Stimulated activated naive B cell treated with anti-CD40 and anti-IgM and Interleukin-4, amounts not matched to agents 10 μg/mL and 1 μg/mL and 100 μg/mL, for 72 hours (primary cell): ENCODE measurements at regions not wholly inside any gene's neighbourhood (a gene's known extent, or its start where the extent isn't known, plus 50 kb on each side); places are given as distances from the start of the nearest gene placed in this dataset.
A peak's percentile ranks its signal among the peaks of the same experiment; 100 is the strongest.

ENCODE experiments used
- ATAC-seq, 2 donors: fragments of 150-1000 bp; cut with Tn5 transposase; replicated peaks; 2 replicates each; pipeline ENCODE4 v1.10.0; 2021; ENCODE audit warnings: moderate library complexity in 1 of 2
- DNase-seq: peaks from one replicate; pipeline ENCODE4 v3.0.0; 2021
- H3K27ac Mint-ChIP-seq: one replicate; pipeline ENCODE4 v1.8.0; 2022; ENCODE audit warnings: mild to moderate bottlenecking, mixed read lengths
- H3K27me3 Mint-ChIP-seq, 2 donors: one replicate each; pipeline ENCODE4 v1.8.0; 2022; ENCODE audit warnings: mixed read lengths in 2 of 2
- H3K36me3 Mint-ChIP-seq, 2 donors: one replicate each; pipeline ENCODE4 v1.8.0; 2022; ENCODE audit warnings: mixed read lengths in 2 of 2, mild to moderate bottlenecking in 1 of 2
- H3K4me1 Mint-ChIP-seq, 2 donors: one replicate each; pipeline ENCODE4 v1.8.0; 2022; ENCODE audit warnings: mixed read lengths in 2 of 2, mild to moderate bottlenecking in 1 of 2
- H3K4me3 Mint-ChIP-seq, 2 donors: one replicate each; pipeline ENCODE4 v1.8.0; 2022; ENCODE audit warnings: mild to moderate bottlenecking in 2 of 2, mixed read lengths in 2 of 2, moderate library complexity in 1 of 2
- H3K9me3 Mint-ChIP-seq, 2 donors: one replicate each; pipeline ENCODE4 v1.8.0; 2022; ENCODE audit warnings: mixed read lengths in 2 of 2, mild to moderate bottlenecking in 1 of 2

DNA sequence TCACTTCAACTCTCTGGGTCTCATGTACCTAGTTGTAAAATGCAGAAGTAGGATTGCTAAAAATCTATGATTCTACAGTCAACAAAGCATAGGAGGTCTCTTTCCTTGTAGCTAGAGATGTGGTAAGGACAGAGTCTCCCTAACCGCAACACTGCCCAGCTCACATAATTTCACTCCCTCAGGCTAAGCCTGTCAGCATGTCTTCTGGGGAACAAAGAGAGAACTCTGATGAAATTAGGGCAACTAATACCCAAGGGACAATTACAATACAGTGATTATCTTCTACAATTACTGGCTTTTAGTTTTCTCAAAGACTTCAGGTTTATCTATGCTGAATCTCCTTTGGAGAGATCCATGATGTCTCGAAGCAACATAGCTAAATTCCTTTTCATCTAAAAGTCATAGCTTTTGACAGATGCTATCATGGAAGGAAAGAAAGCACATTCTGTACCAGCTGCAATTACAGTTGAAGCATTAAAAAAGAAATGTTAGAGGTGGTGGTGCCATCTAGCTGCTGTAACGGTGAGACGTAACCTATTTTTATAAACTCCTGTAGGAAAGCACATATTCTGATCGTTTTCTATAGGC, 141.1 kb upstream of the TARS1 start:
- ATAC-seq: peak; percentile 61 to 64

DNA sequence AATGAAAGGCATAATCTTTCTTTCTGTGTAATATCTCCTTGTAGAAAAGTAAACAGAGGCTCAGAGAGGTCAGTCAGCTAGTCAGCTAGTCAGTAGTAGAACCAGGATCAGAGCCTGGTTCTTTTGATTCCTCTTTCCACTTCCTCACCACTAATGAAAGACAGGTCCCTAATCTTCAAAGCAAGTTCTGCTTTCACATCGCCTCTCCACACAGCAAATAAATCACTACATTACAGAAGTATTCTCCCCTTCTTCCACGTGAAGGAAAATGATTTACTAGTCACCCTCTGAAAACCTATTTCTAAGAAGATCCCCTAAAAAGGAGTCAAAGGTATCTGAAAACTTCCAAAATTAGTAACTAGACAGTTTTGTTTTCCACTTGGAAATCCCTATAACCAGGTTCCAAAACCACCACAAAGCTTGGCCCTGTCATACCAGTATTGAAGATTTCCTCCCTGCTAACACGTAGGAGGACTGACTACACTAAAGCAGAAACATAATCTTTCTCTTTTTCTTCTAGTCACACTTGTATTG, 140.5 kb upstream of the TARS1 start:
- Mint-ChIP-seq H3K36me3 (no peaks in the 10 kb centered on the region), H3K27ac (no peak overlapping the region), H3K27me3 (no peaks in the 10 kb centered on the region), H3K9me3 (no peaks in the 10 kb centered on the region), H3K4me3 (peak overlapping the region in 1 of 2 donors; percentile 3), H3K4me1 (peaks cover 12 to 18% of the 10 kb centered on the region in 2 donors)
- ATAC-seq (peak; percentile 91), DNase-seq (peak; percentile 32)

More for the DNA sequence above, 141.1 kb upstream of the TARS1 start:
- peaks cover 12 to 18% of the 10 kb centered on the region in 2 donors for H3K4me1 Mint-ChIP-seq
- H3K27me3 Mint-ChIP-seq: no peaks in the 10 kb centered on the region
- peak overlapping the region; percentile 21 to 41 for H3K4me3 Mint-ChIP-seq
- H3K27ac Mint-ChIP-seq: no peak overlapping the region
- H3K9me3 Mint-ChIP-seq: no peaks in the 10 kb centered on the region
- DNase-seq: peak; percentile 3
- no peaks in the 10 kb centered on the region for H3K36me3 Mint-ChIP-seq

DNA sequence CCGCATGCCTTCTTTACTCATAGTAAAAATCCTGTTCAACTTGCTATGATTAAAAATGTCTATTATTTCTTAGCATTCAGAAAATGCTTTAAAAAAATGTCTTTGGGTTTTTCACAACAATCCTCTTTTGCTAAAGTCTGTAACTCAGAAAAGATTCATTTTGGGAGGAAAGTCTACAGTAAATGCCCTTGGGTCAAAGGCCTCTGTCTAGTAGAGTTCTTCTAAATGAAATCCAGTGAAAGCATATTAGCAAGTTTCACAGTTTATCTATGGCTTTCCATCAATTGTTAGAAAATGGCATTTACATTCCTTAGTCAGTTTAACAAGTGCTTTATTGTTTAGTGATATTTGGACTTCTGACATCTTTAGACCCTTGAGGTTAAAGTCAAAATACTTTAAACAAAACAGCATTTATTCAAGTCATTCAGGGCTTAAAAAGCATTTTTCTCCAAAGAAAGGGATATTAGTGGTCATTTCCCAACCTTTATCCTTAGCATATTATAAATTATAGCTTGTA, 137.1 kb upstream of the TARS1 start:
- no peaks in the 10 kb centered on the region for H3K36me3 Mint-ChIP-seq
- DNase-seq: no peak
- no peaks in the 10 kb centered on the region for H3K27me3 Mint-ChIP-seq
- H3K9me3 Mint-ChIP-seq: no peaks in the 10 kb centered on the region
- ATAC-seq: no peak
- no peak overlapping the region for H3K27ac Mint-ChIP-seq
- no peak overlapping the region for H3K4me3 Mint-ChIP-seq
- peaks cover 20 to 29% of the 10 kb centered on the region in 2 donors for H3K4me1 Mint-ChIP-seq

DNA sequence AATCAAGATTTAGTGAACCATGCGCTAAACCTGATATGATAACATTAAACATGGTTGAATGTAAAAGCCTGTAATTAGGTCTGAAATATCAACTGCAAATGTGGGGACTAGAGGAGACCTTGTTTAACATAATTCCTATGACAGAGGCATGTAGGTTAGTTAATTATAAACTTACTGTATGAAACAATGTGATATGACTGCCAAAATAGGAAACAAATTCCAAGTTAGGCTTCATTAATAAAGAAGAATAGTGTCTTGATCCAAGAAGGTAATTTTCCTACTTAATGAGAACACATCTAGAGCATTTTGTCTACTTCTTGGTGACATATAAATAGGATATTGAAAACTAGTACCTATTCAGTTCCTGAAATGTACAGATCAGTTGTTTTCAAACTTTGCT, 136.2 kb upstream of the TARS1 start:
- H3K4me1 Mint-ChIP-seq: peaks cover 18 to 23% of the 10 kb centered on the region in 2 donors
- DNase-seq (no peak), ATAC-seq (no peak)
- no peak overlapping the region for H3K27ac Mint-ChIP-seq
- no peaks in the 10 kb centered on the region for H3K36me3 Mint-ChIP-seq
- H3K9me3 Mint-ChIP-seq: no peaks in the 10 kb centered on the region
- H3K27me3 Mint-ChIP-seq: no peaks in the 10 kb centered on the region
- H3K4me3 Mint-ChIP-seq: no peak overlapping the region

DNA sequence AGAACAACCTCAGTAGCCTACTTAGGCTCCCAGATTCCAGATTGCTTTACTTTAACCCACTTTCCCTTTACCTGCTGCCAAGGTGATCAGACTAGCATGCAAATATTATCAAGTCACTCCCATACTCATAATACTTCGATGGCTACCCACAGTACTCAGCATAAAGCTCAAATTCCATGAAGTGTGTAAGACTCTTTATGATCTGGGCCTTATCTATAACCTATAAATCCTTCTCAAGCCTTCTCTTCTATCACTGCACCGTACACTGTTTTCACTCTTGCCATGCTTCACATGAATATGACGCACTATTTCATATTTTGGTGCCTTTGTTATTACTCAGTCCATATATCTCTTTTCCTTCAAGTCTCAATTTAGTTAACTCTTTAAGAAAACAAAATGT, 135.2 kb upstream of the TARS1 start:
- Mint-ChIP-seq H3K36me3 (no peaks in the 10 kb centered on the region), H3K27ac (no peak overlapping the region)

DNA sequence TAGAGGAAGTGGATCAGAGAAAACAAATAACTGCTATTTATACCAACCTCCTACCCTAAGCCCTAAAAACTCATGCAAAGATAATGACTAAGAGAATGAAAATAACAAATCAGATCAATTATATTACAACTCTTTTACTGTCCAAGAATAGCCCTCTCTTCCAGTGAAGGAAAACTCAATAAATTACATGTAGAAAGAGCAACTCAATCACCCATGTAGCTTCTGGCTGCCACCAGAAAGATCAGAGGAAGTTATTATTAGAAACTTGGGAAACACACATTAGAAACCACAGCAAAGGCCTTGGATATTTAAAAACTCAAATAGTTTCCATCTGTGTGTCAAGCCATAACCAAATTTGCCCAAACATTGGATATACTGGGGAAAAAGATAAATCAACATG, 134.0 kb upstream of the TARS1 start:
- H3K27me3 Mint-ChIP-seq: no peaks in the 10 kb centered on the region
- no peak for ATAC-seq
- DNase-seq: no peak
- H3K36me3 Mint-ChIP-seq: no peaks in the 10 kb centered on the region
- no peak overlapping the region for H3K4me3 Mint-ChIP-seq
- H3K9me3 Mint-ChIP-seq: no peaks in the 10 kb centered on the region
- peaks cover 8 to 10% of the 10 kb centered on the region in 2 donors for H3K4me1 Mint-ChIP-seq
- no peak overlapping the region for H3K27ac Mint-ChIP-seq

More for the DNA sequence above, 135.2 kb upstream of the TARS1 start:
- Mint-ChIP-seq H3K9me3 (no peaks in the 10 kb centered on the region), H3K27me3 (no peaks in the 10 kb centered on the region), H3K4me1 (peaks cover 9 to 13% of the 10 kb centered on the region in 2 donors), H3K4me3 (no peak overlapping the region)
- ATAC-seq (no peak), DNase-seq (no peak)

DNA sequence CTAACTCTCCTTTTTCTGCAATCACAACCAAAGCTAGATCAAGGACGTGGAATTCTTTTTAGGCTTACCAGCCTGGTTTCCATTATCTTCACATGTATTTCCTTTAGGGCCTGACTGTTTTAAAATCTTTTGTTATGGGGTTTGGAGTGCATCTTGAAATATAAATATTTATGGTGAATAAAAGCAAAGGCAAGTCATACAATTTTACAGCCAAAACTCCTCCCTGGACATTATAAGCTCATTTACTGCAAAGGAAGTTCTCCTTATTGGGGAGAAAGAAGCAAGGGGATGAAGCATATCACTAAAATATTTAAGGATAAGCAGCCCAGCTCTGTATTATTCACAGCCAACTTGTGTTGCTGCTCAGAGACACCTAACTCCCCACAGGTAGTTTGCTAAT, 132.2 kb upstream of the TARS1 start:
- no peaks in the 10 kb centered on the region for H3K9me3 Mint-ChIP-seq
- H3K4me3 Mint-ChIP-seq: no peak overlapping the region
- no peaks in the 10 kb centered on the region for H3K27me3 Mint-ChIP-seq
- H3K36me3 Mint-ChIP-seq: no peaks in the 10 kb centered on the region
- ATAC-seq (no peak), DNase-seq (no peak)
- no peak overlapping the region for H3K27ac Mint-ChIP-seq
- peaks cover 8 to 10% of the 10 kb centered on the region in 2 donors for H3K4me1 Mint-ChIP-seq

DNA sequence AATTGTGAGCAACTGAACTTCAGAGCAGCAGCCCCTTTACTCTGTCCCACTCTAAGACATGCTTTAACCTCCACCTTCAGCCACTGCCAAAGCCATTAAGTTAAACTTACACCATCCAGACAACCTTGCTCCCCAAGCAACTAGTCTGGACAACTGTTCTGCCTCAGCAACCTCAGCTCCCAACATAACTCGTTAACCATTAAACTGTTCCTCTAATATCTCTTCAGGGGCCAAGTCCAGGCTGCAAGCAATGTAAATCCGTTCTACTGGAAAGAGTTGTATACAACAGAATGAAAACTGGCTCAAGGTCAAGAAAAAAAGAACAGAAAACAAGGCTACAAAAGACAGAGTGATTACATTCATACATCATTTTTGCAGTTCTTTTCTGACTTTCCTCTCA, 131.7 kb upstream of the TARS1 start:
- ATAC-seq: no peak
- no peaks in the 10 kb centered on the region for H3K27me3 Mint-ChIP-seq

DNA sequence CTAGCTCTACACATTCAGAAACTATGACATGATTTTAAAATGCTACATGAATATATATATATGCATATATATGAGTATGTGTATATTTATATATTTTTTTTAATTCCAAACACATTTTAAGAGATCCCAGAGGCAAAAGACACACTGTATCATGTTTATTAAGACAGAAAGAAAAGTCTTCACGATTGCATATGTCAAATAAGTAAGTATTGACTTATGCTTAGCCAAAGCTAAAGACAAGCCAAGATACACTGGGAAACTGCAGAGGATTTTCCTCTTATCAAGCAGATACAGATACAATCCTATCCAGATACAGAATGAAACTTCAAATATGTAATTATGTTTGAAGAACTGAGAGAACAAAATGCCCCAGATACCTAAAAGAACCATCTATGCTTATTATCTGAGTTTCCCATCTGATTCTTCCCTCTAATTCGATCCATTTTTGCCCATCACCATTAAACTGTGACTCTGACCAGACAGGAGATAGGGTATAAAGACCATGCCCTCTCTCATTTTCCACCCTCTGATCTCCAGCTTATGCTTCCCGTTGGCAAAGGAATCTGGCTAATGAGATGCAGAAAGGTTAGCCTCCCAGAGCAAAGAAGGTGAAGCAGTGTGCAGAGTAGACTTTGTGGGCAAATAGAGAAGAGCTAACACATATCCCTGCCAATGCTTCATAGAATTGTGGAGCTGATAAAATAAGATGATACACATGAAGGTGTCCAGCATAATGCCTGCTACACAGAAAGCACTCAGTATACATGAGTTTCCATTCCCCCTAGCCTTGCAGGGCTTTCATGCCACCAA, 131.0 kb upstream of the TARS1 start:
- no peak overlapping the region for H3K4me3 Mint-ChIP-seq
- DNase-seq: no peak
- no peak for ATAC-seq

More for the DNA sequence above, 131.7 kb upstream of the TARS1 start:
- H3K27ac Mint-ChIP-seq: no peak overlapping the region
- no peaks in the 10 kb centered on the region for H3K9me3 Mint-ChIP-seq
- H3K4me3 Mint-ChIP-seq: no peak overlapping the region
- no peaks in the 10 kb centered on the region for H3K36me3 Mint-ChIP-seq
- H3K4me1 Mint-ChIP-seq: peaks cover 8 to 10% of the 10 kb centered on the region in 2 donors
- no peak for DNase-seq

DNA sequence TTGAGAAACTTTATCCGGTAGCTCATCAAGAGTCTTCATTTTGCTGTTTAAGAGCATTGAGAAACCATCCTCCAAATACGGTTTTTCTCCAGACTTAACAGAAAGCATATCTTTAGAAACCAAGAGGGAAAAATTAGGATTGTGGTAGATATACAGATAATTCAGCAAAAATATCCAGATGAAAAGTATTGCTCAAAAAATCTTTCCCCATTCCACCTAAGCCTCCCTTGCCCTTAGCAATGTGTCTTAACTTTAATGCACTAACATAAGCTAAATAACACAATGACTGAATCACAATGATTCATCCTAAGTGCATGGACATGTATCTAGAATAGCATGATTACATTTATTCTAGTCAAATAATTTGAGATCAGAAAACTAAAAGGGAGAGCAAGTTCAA, 130.3 kb upstream of the TARS1 start:
- ATAC-seq (no peak), DNase-seq (no peak)
- H3K27me3 Mint-ChIP-seq: no peaks in the 10 kb centered on the region
- no peaks in the 10 kb centered on the region for H3K9me3 Mint-ChIP-seq
- peaks cover 6 to 10% of the 10 kb centered on the region in 2 donors for H3K4me1 Mint-ChIP-seq
- H3K4me3 Mint-ChIP-seq: no peak overlapping the region
- no peaks in the 10 kb centered on the region for H3K36me3 Mint-ChIP-seq
- no peak overlapping the region for H3K27ac Mint-ChIP-seq

More for the DNA sequence above, 131.0 kb upstream of the TARS1 start:
- H3K4me1 Mint-ChIP-seq: peaks cover 8 to 10% of the 10 kb centered on the region in 2 donors
- no peaks in the 10 kb centered on the region for H3K9me3 Mint-ChIP-seq
- no peak overlapping the region for H3K27ac Mint-ChIP-seq
- no peaks in the 10 kb centered on the region for H3K36me3 Mint-ChIP-seq
- no peaks in the 10 kb centered on the region for H3K27me3 Mint-ChIP-seq

DNA sequence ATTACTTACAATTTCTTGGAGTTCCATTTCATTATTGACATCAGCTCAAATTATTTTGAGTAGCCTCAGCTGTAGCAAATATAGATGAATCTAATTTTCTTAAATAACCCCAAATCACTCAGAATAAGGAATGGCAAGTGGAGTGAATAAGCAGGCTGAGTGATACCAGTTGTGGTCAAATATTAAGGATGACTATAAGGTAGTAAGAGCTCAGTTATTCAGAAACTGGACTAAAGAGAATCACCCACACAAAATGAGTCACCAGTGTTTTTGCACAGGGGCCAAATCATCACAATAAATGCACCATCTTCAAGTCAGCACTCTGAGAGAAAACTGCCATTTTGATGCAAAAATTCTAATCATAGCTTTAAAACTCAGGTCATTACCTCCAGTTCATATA, 128.9 kb upstream of the TARS1 start:
- H3K27me3 Mint-ChIP-seq: no peaks in the 10 kb centered on the region
- H3K27ac Mint-ChIP-seq: no peak overlapping the region
- H3K4me1 Mint-ChIP-seq: peaks cover 2 to 6% of the 10 kb centered on the region in 2 donors
- DNase-seq (no peak), ATAC-seq (peak; percentile 59 to 85)
- H3K9me3 Mint-ChIP-seq: peaks cover 0 to 2% of the 10 kb centered on the region in 2 donors
- H3K36me3 Mint-ChIP-seq: no peaks in the 10 kb centered on the region
- no peak overlapping the region for H3K4me3 Mint-ChIP-seq

DNA sequence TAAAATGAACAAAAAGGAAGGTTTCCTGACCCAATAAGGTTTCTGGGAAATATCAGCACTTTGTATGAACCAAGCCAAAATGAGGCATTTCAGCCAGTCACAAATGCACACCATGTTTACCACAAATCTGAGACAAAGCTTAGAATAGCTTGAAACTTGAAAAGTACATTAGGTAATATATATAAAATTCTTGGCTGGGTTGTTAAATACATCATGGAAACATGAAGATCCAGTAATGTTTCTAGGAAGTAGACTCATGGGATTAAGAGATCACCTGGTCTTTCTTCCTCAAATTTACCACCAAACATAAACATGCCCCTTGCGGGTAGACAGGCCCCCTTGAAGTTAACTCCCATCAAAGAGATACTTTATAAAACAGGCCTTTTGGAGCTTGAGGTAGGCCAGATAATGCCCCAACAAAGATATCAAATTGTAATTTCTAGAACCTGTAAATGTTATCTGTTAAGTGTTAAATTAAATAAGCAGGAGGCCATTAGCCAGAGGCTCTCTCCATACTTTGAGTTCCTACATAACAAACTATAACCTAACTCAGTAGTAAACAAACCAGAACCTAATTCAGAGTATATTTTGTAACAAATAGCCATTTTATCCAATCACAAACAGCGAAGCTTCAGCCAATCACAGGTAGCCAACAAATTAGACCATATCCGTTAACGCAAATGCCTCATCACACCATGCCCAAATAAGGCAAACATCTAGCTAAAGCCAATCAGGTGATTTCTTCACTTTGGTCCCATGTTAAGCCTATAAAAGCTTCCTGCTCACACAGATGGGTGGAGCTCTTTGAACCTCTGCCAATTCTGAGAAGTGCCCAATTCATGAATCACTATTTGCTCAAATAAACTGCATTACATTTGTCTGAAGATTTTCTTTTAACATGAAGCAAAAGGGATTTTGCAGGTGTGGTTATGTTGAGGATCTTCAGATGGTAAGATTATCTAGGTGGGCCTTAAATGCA, 127.9 kb upstream of the TARS1 start:
- Mint-ChIP-seq H3K9me3 (peaks cover 0 to 3% of the 10 kb centered on the region in 2 donors), H3K27ac (no peak overlapping the region), H3K4me3 (no peak overlapping the region), H3K4me1 (peaks cover 2 to 12% of the 10 kb centered on the region in 2 donors), H3K27me3 (no peaks in the 10 kb centered on the region), H3K36me3 (no peaks in the 10 kb centered on the region)
- DNase-seq: no peak
- ATAC-seq: no peak

DNA sequence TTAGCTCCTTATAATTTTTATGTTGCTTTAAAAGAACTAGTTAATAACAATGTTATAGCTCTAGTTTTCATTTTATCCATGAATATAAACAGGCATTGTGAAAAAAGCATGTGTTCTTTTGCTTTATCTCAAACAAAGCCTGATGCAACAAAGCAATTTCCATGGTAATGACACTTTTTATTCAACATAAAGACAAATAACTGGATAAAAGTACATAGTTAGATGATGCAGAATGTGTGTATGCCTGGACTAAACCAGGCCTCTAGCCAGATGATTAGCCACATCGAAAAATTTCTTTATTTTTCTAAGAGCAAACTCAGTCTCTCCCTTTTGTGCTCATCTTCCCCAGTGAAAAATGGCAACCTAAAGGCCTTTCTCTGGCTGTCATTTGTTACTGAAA, 125.6 kb upstream of the TARS1 start:
- DNase-seq (no peak), ATAC-seq (no peak)
- Mint-ChIP-seq H3K4me1 (peaks cover 2 to 12% of the 10 kb centered on the region in 2 donors), H3K27me3 (no peaks in the 10 kb centered on the region), H3K9me3 (peaks cover 0 to 3% of the 10 kb centered on the region in 2 donors), H3K27ac (no peak overlapping the region), H3K36me3 (no peaks in the 10 kb centered on the region), H3K4me3 (no peak overlapping the region)

DNA sequence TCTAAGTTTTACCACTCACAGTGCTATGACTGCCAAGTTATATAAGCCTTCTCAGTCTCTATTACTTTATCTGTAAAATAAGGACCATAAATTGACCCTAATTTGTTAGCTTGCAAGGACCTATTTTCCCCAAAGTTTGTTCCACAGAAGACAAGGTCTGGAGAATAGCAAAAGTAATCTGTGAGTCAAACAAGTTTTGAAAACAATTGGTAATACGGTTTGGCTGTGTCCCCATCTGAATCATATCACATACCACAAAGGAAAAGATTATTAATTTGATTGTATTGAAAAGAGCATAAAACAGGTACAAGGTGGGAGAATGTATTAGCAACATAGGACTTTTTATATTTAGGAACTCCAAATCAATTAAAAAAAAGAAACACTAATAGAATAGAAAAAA, 124.0 kb upstream of the TARS1 start:
- H3K4me1 Mint-ChIP-seq: peaks cover 2 to 12% of the 10 kb centered on the region in 2 donors
- no peak overlapping the region for H3K4me3 Mint-ChIP-seq
- ATAC-seq (peak in 1 of 2 donors; percentile 30), DNase-seq (no peak)
- H3K27ac Mint-ChIP-seq: no peak overlapping the region
- H3K36me3 Mint-ChIP-seq: no peaks in the 10 kb centered on the region
- peaks cover 0 to 3% of the 10 kb centered on the region in 2 donors for H3K9me3 Mint-ChIP-seq
- H3K27me3 Mint-ChIP-seq: no peaks in the 10 kb centered on the region
